HL-60 (cell line): ENCODE measurements at regions not wholly inside any gene's neighbourhood (a gene's known extent, or its start where the extent isn't known, plus 50 kb on each side); places are given as distances from the start of the nearest gene placed in this dataset.

Experiments used
- CTCF ChIP-seq: IDR thresholded peaks from one replicate; pipeline ENCODE4 v1.5.1; 2011; ENCODE audit warnings: low read length, control low read depth, inconsistent platforms; ENCODE audit not compliant: insufficient read depth
- TF ChIP-seq, protein P1 (sequence below): IDR thresholded peaks from 2 replicates; pipeline ENCODE4 v1.6.1; 2012; ENCODE audit warnings: low read depth; ENCODE audit not compliant: insufficient replicate concordance

- TF ChIP-seq CTCF = no peak
- TF ChIP-seq, protein P1, sequence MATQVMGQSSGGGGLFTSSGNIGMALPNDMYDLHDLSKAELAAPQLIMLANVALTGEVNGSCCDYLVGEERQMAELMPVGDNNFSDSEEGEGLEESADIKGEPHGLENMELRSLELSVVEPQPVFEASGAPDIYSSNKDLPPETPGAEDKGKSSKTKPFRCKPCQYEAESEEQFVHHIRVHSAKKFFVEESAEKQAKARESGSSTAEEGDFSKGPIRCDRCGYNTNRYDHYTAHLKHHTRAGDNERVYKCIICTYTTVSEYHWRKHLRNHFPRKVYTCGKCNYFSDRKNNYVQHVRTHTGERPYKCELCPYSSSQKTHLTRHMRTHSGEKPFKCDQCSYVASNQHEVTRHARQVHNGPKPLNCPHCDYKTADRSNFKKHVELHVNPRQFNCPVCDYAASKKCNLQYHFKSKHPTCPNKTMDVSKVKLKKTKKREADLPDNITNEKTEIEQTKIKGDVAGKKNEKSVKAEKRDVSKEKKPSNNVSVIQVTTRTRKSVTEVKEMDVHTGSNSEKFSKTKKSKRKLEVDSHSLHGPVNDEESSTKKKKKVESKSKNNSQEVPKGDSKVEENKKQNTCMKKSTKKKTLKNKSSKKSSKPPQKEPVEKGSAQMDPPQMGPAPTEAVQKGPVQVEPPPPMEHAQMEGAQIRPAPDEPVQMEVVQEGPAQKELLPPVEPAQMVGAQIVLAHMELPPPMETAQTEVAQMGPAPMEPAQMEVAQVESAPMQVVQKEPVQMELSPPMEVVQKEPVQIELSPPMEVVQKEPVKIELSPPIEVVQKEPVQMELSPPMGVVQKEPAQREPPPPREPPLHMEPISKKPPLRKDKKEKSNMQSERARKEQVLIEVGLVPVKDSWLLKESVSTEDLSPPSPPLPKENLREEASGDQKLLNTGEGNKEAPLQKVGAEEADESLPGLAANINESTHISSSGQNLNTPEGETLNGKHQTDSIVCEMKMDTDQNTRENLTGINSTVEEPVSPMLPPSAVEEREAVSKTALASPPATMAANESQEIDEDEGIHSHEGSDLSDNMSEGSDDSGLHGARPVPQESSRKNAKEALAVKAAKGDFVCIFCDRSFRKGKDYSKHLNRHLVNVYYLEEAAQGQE = no peak
Measured at GRCh38 chr4:134585972-134586371, 384.4 kb upstream of the PABPC4L start.
